ENCODE measurements at regions not wholly inside any gene's neighbourhood (a gene's known extent, or its start where the extent isn't known, plus 50 kb on each side); places are given as distances from the start of the nearest gene placed in this dataset.
"Not testable (repeated sequence)": the region's sequence is repeated elsewhere in the genome, so short reads cannot be mapped to it uniquely, and the experiment has no call there.

DNA sequence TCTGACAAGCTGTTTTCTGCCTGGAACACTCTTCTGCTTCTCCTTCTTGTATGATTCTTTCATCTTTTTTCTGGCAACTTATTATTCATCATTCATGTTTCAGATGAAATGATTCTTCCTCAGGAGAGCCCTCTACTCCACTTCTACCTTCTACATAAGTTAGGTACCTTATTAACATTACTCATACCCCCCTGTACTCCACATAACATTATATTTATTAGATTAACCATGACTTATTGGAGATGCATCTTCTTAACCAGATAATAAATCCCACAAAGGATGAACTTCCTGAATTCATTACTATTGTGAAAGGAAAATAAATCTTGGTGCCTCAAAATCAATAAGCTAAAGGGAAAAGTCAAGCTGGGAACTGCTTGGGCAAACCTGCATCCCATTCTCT is 1636.5 kb upstream of the FLRT2 start:
- Histone ChIP-seq H3K36me3 (ENCODE audit: insufficient read depth) (no peaks in the 10 kb centered on the region), H3K4me3 (IDR thresholded peaks at IDR 0.05; ENCODE audit: insufficient read depth, low read depth, low read length) (no peak overlapping the region), H2AFZ (ENCODE audit: low read depth) (no peak overlapping the region), H3K4me2 (no peak overlapping the region), H4K20me1 (ENCODE audit: insufficient read depth) (no peaks in the 10 kb centered on the region), H3K9ac (no peak overlapping the region), H3K79me2 (ENCODE audit: insufficient read depth, low read depth) (no peaks in the 10 kb centered on the region), H3K27ac (no peak overlapping the region), H3K27me3 (ENCODE audit: insufficient read depth, low read depth) (no peaks in the 10 kb centered on the region), H3K4me1 (ENCODE audit: low read depth, poor library complexity, severe bottlenecking) (no peaks in the 10 kb centered on the region)
- TF ChIP-seq, protein P1, sequence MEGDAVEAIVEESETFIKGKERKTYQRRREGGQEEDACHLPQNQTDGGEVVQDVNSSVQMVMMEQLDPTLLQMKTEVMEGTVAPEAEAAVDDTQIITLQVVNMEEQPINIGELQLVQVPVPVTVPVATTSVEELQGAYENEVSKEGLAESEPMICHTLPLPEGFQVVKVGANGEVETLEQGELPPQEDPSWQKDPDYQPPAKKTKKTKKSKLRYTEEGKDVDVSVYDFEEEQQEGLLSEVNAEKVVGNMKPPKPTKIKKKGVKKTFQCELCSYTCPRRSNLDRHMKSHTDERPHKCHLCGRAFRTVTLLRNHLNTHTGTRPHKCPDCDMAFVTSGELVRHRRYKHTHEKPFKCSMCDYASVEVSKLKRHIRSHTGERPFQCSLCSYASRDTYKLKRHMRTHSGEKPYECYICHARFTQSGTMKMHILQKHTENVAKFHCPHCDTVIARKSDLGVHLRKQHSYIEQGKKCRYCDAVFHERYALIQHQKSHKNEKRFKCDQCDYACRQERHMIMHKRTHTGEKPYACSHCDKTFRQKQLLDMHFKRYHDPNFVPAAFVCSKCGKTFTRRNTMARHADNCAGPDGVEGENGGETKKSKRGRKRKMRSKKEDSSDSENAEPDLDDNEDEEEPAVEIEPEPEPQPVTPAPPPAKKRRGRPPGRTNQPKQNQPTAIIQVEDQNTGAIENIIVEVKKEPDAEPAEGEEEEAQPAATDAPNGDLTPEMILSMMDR (conservative IDR thresholded peaks at IDR 0.05; ENCODE audit: low read depth, low read length) = no peak

DNA sequence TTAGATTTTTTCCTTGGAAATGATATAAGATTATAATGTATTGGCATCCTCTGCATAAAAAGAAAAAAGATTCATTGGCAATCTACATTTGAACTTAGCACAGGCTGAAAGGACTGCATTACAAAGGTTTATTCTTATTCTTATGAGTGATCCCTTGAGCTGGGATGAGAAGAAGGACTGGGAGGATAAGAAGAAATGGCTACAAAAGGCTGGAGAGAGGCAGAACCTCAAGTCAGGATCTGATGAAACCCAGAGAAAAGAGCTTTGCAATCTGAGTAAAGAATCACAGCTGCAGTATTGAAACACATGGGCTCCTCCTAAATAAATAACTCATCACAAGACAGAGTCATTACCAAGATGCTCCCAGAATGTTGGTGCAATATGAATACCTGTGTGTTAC is 1635.4 kb upstream of the FLRT2 start:
- no peak overlapping the region for H2AFZ ChIP-seq (ENCODE audit: low read depth)
- no peaks in the 10 kb centered on the region for H3K4me1 ChIP-seq (ENCODE audit: low read depth, poor library complexity, severe bottlenecking)
- TF ChIP-seq, protein P1 (conservative IDR thresholded peaks at IDR 0.05; ENCODE audit: low read depth, low read length) = no peak
- no peak overlapping the region for H3K4me2 ChIP-seq
- H4K20me1 ChIP-seq (ENCODE audit: insufficient read depth) = no peaks in the 10 kb centered on the region
- H3K79me2 ChIP-seq (ENCODE audit: insufficient read depth, low read depth) = no peaks in the 10 kb centered on the region
- no peaks in the 10 kb centered on the region for H3K36me3 ChIP-seq (ENCODE audit: insufficient read depth)
- no peak overlapping the region for H3K4me3 ChIP-seq (IDR thresholded peaks at IDR 0.05; ENCODE audit: insufficient read depth, low read depth, low read length)
- no peak overlapping the region for H3K27ac ChIP-seq
- H3K27me3 ChIP-seq (ENCODE audit: insufficient read depth, low read depth) = no peaks in the 10 kb centered on the region
- H3K9ac ChIP-seq = no peak overlapping the region

DNA sequence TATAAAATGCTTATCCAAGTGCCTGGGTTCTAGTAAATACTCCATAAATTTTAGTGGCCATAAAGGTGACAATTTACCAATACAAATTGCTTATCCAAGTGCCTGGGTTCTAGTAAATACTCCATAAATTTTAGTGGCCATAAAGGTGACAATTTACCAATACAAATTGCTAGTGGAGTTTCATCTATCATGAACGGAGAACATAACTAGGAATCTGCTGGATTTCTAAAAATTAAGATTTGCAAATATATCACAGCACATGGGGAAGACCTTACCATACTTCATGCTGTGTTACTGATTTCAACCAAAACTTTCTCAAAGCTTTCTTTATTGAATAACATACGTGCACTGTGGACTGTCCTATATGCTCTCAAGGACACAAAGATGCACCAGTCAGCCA is 1631.4 kb upstream of the FLRT2 start:
- not testable (repeated sequence) for H3K27me3 ChIP-seq (ENCODE audit: insufficient read depth, low read depth); H3K9ac ChIP-seq; H3K36me3 ChIP-seq (ENCODE audit: insufficient read depth); H3K4me2 ChIP-seq; H2AFZ ChIP-seq (ENCODE audit: low read depth); H3K27ac ChIP-seq; H3K4me3 ChIP-seq (IDR thresholded peaks at IDR 0.05; ENCODE audit: insufficient read depth, low read depth, low read length); H4K20me1 ChIP-seq (ENCODE audit: insufficient read depth); H3K4me1 ChIP-seq (ENCODE audit: low read depth, poor library complexity, severe bottlenecking); H3K79me2 ChIP-seq (ENCODE audit: insufficient read depth, low read depth)

DNA sequence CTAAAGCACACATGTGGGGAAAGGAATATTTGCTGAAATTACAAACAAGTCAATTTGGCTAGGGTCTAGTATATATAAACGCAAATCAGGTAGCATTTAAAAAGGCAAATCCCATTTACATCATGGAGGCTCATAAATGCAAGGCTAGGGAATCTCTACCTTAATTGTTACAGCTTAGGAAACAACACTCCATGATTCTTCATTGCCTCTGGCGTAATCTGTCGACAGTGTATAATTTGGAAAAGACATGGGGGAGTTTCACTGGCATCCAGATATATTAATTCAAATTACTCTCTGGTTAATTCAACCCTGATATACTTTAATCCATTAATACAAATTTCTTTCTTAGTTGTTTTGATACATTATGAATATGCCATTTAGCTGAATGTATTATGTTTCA is 1630.2 kb upstream of the FLRT2 start:
- no peak overlapping the region for H2AFZ ChIP-seq (ENCODE audit: low read depth)
- H3K4me3 ChIP-seq (IDR thresholded peaks at IDR 0.05; ENCODE audit: insufficient read depth, low read depth, low read length) = no peak overlapping the region
- H3K9ac ChIP-seq = no peak overlapping the region
- no peaks in the 10 kb centered on the region for H3K79me2 ChIP-seq (ENCODE audit: insufficient read depth, low read depth)
- H3K27me3 ChIP-seq (ENCODE audit: insufficient read depth, low read depth) = no peaks in the 10 kb centered on the region
- no peak overlapping the region for H3K27ac ChIP-seq
- H3K4me2 ChIP-seq = no peak overlapping the region
- TF ChIP-seq, protein P1 (conservative IDR thresholded peaks at IDR 0.05; ENCODE audit: low read depth, low read length) = no peak
- H3K36me3 ChIP-seq (ENCODE audit: insufficient read depth) = no peaks in the 10 kb centered on the region
- no peaks in the 10 kb centered on the region for H4K20me1 ChIP-seq (ENCODE audit: insufficient read depth)
- no peaks in the 10 kb centered on the region for H3K4me1 ChIP-seq (ENCODE audit: low read depth, poor library complexity, severe bottlenecking)

DNA sequence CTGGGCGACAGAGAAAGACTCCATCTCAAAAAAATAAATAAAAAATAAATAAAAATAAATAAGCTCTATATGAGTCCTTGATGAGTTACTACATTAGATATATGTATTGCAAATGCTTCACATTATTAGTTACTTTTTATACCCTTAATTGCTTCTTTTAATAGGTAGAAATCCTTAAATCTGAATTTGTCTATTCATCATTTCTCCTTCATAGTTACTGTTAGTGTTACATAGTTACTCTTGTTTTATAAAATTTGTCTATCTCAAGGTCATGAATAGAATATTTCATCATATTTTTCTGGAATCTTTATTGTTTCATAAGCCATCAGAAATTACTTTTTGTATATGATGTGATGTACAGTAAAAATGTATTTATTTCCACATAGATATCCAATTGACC is 1624.8 kb upstream of the FLRT2 start:
- H3K4me3 ChIP-seq (IDR thresholded peaks at IDR 0.05; ENCODE audit: insufficient read depth, low read depth, low read length) = no peak overlapping the region
- H3K79me2 ChIP-seq (ENCODE audit: insufficient read depth, low read depth) = no peaks in the 10 kb centered on the region
- no peak overlapping the region for H3K27ac ChIP-seq
- H3K27me3 ChIP-seq (ENCODE audit: insufficient read depth, low read depth) = no peaks in the 10 kb centered on the region
- H4K20me1 ChIP-seq (ENCODE audit: insufficient read depth) = no peaks in the 10 kb centered on the region
- no peaks in the 10 kb centered on the region for H3K4me1 ChIP-seq (ENCODE audit: low read depth, poor library complexity, severe bottlenecking)
- H2AFZ ChIP-seq (ENCODE audit: low read depth) = no peak overlapping the region
- no peak overlapping the region for H3K9ac ChIP-seq
- H3K4me2 ChIP-seq = no peak overlapping the region
- TF ChIP-seq, protein P1 (conservative IDR thresholded peaks at IDR 0.05; ENCODE audit: low read depth, low read length) = no peak
- H3K36me3 ChIP-seq (ENCODE audit: insufficient read depth) = no peaks in the 10 kb centered on the region
